GM13977 (cell line): ENCODE measurements at regions not wholly inside any gene's neighbourhood (a gene's known extent, or its start where the extent isn't known, plus 50 kb on each side); places are given as distances from the start of the nearest gene placed in this dataset.

Source experiments
- DNase-seq: peaks from one replicate; pipeline ENCODE4 v3.0.0; 2012; ENCODE audit warnings: low spot score
- in situ Hi-C: fragments of 300-500 bp; cut with MboI; formaldehyde crosslinking; loops from one replicate; pipeline ENCODE4 v1.12.0; 2022; ENCODE audit warnings: low sequenced_read_pairs, low pct_unique_long_range_greater_than_20kb, mixed read lengths, inconsistent platforms; ENCODE audit not compliant: unreplicated experiment
- TF ChIP-seq, protein P1 (sequence below): IDR thresholded peaks from 2 replicates; pipeline ENCODE4 v1.5.1; 2012; ENCODE audit warnings: mild to moderate bottlenecking, control low read depth; ENCODE audit not compliant: insufficient read depth; ENCODE audit errors: extremely low read depth, missing control alignments

DNA sequence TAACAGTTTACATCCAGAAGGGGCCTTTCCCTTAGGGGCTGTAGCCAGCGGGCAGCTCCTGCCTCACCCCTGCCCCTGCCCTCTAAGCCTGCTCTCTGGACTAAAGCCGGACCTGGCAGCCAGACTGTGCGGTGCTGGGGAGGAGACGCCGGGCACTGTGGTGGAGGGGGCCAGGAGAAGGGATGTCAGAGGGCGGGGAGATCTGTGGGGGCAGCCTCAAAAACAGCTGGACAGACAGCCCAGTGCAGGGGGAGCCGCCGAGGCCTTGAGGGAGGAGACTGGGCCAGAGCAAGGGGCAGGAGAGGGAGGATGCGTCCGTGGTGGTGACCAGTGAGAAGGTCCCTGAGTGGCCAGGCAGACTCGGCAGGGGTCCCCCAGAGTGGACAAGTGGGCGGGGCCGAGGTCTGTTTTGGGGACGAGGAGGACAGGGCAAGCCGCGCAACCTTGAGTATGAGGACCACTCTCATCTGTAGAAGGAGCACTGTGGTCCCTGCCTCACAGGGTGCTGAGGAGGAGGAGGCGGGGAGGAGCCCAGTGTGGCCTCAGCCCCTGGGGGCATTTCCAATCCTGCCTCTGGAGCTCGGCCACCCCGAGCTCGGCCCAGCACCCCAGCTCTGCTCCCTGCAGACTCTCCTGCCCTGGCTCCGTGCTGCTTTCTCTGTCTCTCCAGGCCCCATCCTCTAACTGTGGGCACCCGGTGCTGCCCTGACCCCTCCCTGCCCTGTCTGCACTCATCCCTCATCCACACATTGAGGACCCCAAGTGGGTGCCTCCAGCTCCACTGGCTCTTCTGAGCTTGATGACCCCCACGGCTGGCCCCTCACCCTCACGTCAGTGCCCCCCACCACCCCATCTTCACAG, 59.2 kb upstream of the NKX1-1 start:
- DNase-seq = no peak
- in situ Hi-C loops = no loop called here

DNA sequence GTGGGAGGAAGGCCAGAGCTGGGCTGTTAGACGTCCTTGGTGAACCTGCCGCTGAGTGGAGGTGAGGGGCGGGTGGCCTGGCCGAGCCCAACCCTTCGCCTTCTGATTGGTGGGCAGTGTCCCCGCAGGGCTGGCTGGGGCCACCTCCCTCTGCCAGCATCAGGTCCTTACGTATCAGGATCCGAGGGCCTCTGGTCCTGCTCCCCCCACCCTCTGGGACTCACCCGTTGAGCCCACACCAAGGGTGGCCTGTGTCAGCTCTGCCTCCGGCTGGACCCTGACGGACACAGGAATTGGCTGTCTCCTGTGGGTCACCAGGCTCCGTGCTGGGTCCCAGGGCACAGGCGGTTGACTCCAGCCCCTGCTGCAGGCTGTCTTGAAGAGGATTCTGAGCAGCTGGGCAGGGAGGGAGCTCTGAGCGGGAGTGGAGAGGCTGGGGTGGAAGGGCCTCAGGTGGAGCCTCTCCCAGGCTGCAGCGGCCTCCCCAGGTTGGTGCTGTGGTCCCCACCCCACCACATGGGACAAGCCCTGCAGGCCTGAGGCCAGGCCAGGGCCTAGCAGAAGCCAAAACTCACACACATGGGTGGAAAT, 58.4 kb upstream of the NKX1-1 start:
- TF ChIP-seq, protein P1, sequence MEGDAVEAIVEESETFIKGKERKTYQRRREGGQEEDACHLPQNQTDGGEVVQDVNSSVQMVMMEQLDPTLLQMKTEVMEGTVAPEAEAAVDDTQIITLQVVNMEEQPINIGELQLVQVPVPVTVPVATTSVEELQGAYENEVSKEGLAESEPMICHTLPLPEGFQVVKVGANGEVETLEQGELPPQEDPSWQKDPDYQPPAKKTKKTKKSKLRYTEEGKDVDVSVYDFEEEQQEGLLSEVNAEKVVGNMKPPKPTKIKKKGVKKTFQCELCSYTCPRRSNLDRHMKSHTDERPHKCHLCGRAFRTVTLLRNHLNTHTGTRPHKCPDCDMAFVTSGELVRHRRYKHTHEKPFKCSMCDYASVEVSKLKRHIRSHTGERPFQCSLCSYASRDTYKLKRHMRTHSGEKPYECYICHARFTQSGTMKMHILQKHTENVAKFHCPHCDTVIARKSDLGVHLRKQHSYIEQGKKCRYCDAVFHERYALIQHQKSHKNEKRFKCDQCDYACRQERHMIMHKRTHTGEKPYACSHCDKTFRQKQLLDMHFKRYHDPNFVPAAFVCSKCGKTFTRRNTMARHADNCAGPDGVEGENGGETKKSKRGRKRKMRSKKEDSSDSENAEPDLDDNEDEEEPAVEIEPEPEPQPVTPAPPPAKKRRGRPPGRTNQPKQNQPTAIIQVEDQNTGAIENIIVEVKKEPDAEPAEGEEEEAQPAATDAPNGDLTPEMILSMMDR = no peak
- no peak for DNase-seq
- in situ Hi-C loops = no loop called here

More for the DNA sequence above, 59.2 kb upstream of the NKX1-1 start:
- TF ChIP-seq, protein P1 = no peak

DNA sequence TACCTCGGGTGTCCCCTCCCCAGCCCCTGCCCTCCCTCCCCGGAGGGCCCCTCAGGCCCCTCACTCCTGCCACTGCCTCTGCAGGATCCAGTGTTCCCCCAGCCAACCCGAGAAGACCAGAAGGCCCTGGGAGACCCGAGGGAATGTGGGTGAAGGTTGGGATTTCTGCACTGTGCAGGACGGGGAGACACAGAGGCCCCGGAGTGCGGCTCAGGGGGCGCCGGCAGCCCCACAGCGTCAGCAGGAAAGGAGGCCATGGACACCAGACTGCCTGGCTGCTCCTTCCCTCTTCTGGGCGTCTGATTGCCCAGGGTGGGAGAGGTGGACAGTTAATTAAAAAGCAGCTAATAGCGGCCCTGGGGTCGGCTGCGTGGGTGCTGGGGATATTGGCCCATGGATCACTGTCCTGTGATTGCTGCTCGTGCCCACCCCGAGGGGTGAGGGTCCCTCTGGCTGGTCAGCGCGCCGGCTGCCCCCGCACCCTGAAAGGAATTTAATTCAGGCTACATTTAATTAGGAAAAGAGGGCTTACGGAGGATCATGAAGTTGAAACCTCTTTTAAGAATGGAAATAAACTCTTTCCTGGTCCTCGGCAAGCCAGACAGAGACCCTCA, 57.8 kb upstream of the NKX1-1 start:
- in situ Hi-C loops = no loop called here
- no peak for DNase-seq
- TF ChIP-seq, protein P1 = no peak

DNA sequence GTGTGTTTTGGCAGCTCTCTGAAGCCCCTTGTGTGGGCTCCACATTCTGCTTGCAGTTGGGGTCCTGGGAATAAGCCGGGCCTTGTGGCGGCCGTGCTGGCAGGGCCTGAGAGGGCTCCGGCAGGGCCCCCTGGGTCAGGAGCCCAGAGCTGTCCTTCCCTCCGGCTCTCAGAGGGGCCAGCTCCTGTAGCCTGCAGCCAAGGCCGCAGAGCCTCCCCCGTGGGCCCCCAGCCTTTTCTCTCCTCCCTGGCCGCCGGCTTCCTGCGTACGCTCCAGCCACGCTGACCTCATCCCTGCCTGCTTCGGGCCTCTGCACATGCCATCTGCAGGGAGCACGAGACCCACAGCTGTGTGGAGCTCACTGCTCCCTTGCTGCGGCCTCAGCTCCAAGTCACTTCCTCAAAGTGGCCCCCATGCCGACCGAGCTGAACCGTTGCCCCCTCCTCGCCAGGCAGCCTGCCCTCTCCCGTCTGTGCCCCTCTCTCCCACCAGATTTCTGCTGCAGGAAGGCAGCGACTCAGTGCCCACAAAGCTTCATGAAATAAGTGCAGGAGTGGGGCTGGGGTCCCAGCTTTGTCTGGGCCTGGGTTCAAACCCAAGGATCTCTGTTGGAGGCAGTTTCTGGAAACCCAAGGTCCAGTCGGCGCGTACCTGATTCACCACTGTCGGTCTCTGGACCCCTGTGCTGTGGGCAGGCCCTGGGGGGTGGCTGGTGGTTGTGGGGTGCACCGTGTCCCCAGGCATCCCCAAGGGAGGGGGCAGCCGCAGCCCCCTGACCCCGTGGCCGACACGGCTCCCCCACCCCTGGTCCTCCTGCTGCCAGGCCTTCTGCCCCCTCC, 57.1 kb upstream of the NKX1-1 start:
- DNase-seq = no peak
- in situ Hi-C loops = no loop called here
- TF ChIP-seq, protein P1 = no peak

DNA sequence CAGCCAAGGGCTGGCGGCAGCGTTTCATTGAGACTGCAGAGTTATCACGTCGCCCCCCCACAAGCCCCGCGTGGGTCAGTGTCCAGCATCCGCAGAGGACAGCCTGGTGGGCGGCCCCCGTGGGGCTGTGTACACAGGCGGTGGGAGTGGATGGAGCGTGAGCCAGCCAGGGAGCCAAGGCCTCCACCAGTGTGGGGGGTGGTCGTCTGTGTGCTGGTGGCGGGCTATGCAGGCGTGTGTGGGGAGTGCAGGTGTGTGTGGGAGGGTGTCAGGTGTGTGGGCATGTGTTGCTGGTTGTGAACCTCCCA, 56.5 kb upstream of the NKX1-1 start:
- DNase-seq = no peak
- TF ChIP-seq, protein P1 = no peak
- in situ Hi-C loops = no loop called here

DNA sequence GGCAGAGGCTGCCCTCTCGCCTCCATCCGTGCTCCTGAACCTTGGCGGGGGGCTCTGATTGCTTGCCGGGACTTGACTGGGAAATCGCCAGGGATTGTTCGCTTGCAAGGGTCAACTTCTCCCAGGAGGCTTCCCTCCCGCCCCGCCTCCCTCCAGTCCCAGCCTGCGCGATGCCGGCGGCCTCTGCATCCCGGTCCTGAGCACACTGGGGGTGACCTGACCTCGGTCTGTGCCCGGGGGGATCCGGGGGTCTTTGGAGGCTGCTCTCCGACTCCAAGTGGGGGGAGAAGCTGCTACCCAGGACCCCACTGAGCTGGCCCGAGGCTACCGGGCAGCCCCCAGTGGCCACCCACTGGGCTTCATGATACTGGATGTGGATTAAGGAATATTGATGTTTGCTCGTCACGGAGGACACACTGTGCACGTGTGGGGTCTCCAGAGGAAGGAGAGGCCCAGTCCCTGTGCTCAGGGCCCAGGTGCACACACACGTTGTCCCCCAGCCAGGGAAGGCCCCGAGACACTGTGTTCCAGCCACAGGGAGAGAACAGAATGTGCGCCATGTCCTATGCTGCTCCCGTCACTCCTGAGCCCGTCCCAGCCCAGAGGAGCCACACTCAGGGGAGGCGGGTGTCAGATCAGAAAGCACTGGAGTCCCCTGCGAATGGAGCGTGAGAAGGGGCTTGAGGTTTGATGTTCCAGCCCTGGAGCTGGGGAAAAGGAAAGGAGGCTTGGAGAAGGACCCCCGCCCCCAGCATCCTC, 55.9 kb upstream of the NKX1-1 start:
- TF ChIP-seq, protein P1 = no peak
- in situ Hi-C loops = no loop called here
- no peak for DNase-seq
